Tibial nerve (tissue), 4 donors: ENCODE measurements at regions not wholly inside any gene's neighbourhood (a gene's known extent, or its start where the extent isn't known, plus 50 kb on each side); places are given as distances from the start of the nearest gene placed in this dataset.

ENCODE experiments used
- DNase-seq, 2 donors: peaks; one replicate each; pipeline ENCODE4 v3.0.0-alpha.2; 2019; ENCODE audit warnings: low spot score in 2 of 2
- H3K27ac ChIP-seq, 4 donors: fragments of 200-600 bp; sonication (generic) in 3 of 4; one replicate each; pipeline ENCODE4 v1.5.1; 2017 to 2019; ENCODE audit warnings: mild to moderate bottlenecking in 1 of 4
- H3K27me3 ChIP-seq, 2 donors: fragments of 200-600 bp; sonication (generic) in 1 of 2; one replicate each; pipeline versions ENCODE4 v1.5.1 to v1.6.0; 2017 to 2019
- H3K36me3 ChIP-seq, 3 donors: fragments of 200-600 bp; sonication (generic); one replicate each; pipeline ENCODE4 v1.5.1; 2018 to 2019
- H3K4me1 ChIP-seq, 4 donors: fragments of 200-600 bp; sonication (generic) in 3 of 4; one replicate each; pipeline ENCODE4 v1.5.1; 2017 to 2019
- H3K4me3 ChIP-seq, 4 donors: fragments of 200-600 bp; sonication (generic) in 3 of 4; one replicate each; pipeline ENCODE4 v1.5.1; 2017 to 2019; ENCODE audit warnings: mild to moderate bottlenecking in 1 of 4, moderate library complexity in 1 of 4
- H3K9me3 ChIP-seq, 4 donors: fragments of 200-600 bp; sonication (generic) in 3 of 4; one replicate each; pipeline ENCODE4 v1.5.1; 2017 to 2019
- CTCF ChIP-seq, 5 experiments: fragments of 200-600 bp in 3 of 5; fragments of 450-650 bp in 2 of 5; sonication (generic) in 3 of 5; IDR thresholded peaks; one replicate each; pipeline ENCODE4 v1.5.1; 2016 to 2019; ENCODE audit warnings: antibody characterized with exemption in 5 of 5, mild to moderate bottlenecking in 3 of 5, moderate library complexity in 2 of 5
- EP300 ChIP-seq, 2 donors: sonication (generic); formaldehyde crosslinking; IDR thresholded peaks; one replicate each; pipeline ENCODE4 v1.6.1; 2017; ENCODE audit warnings: antibody characterized with exemption in 2 of 2, mild to moderate bottlenecking in 1 of 2
- POLR2A ChIP-seq, 2 donors: fragments of 450-650 bp; IDR thresholded peaks; one replicate each; pipeline ENCODE4 v1.6.1; 2017; ENCODE audit warnings: antibody characterized with exemption in 2 of 2, mild to moderate bottlenecking in 2 of 2, moderate library complexity in 2 of 2
- WGBS, 2 donors: methylation state at CpG; one replicate each; pipeline ENCODE4 v1.1.5; 2018; 5-methylcytosine and 5-hydroxymethylcytosine counted together

GRCh38 chr13:78168981-78169380 is 250.3 kb upstream of the EDNRB start:
- H3K27ac ChIP-seq = no peak overlapping the region

GRCh38 chr13:78161266-78161665 is 242.6 kb upstream of the EDNRB start:
- TF ChIP-seq POLR2A (IDR thresholded peaks at IDR 0.05) = no peak
- TF ChIP-seq EP300 (IDR thresholded peaks at IDR 0.05) = no peak
- TF ChIP-seq CTCF (IDR thresholded peaks at IDR 0.05) = no peak
- no peak overlapping the region for H3K4me3 ChIP-seq
- H3K27ac ChIP-seq = no peak overlapping the region
- no peak for DNase-seq
- no peaks in the 10 kb centered on the region for H3K9me3 ChIP-seq
- H3K36me3 ChIP-seq = no peaks in the 10 kb centered on the region
- no peaks in the 10 kb centered on the region for H3K4me1 ChIP-seq
- H3K27me3 ChIP-seq = no peaks in the 10 kb centered on the region

More at GRCh38 chr13:78168981-78169380, 250.3 kb upstream of the EDNRB start:
- Histone ChIP-seq H3K4me3 (no peak overlapping the region), H3K9me3 (peaks cover 0 to 16% (median 0%) of the 10 kb centered on the region in 4 donors), H3K36me3 (no peaks in the 10 kb centered on the region), H3K4me1 (no peaks in the 10 kb centered on the region), H3K27me3 (no peaks in the 10 kb centered on the region)
- no peak for DNase-seq
- TF ChIP-seq EP300 (IDR thresholded peaks at IDR 0.05) = no peak
- TF ChIP-seq POLR2A (IDR thresholded peaks at IDR 0.05) = no peak
- TF ChIP-seq CTCF (IDR thresholded peaks at IDR 0.05) = no peak
- 75 to 76% methylated on average over 4 of the region's 4 CpGs for WGBS, 2 donors

GRCh38 chr13:78160793-78161192 is 242.2 kb upstream of the EDNRB start:
- WGBS, 2 donors = 37 to 38% methylated on average over 2 of the region's 2 CpGs
- no peak for DNase-seq
- no peaks in the 10 kb centered on the region for H3K4me1 ChIP-seq
- no peaks in the 10 kb centered on the region for H3K27me3 ChIP-seq
- no peaks in the 10 kb centered on the region for H3K9me3 ChIP-seq
- TF ChIP-seq EP300 (IDR thresholded peaks at IDR 0.05) = no peak
- TF ChIP-seq POLR2A (IDR thresholded peaks at IDR 0.05) = no peak
- TF ChIP-seq CTCF (IDR thresholded peaks at IDR 0.05) = no peak
- H3K27ac ChIP-seq = no peak overlapping the region
- H3K36me3 ChIP-seq = no peaks in the 10 kb centered on the region
- no peak overlapping the region for H3K4me3 ChIP-seq

GRCh38 chr13:78152415-78152814 is 233.8 kb upstream of the EDNRB start:
- Histone ChIP-seq H3K27me3 (no peaks in the 10 kb centered on the region), H3K4me3 (no peak overlapping the region), H3K9me3 (no peaks in the 10 kb centered on the region), H3K36me3 (no peaks in the 10 kb centered on the region), H3K27ac (no peak overlapping the region), H3K4me1 (no peaks in the 10 kb centered on the region)
- no peak for DNase-seq
- 94 to 95% methylated on average over 2 of the region's 2 CpGs for WGBS, 2 donors
- TF ChIP-seq CTCF (IDR thresholded peaks at IDR 0.05) (no peak), POLR2A (IDR thresholded peaks at IDR 0.05) (no peak), EP300 (IDR thresholded peaks at IDR 0.05) (no peak)

GRCh38 chr13:78147905-78148304 is 229.3 kb upstream of the EDNRB start:
- Histone ChIP-seq H3K36me3 (no peaks in the 10 kb centered on the region), H3K27ac (no peak overlapping the region), H3K9me3 (no peaks in the 10 kb centered on the region), H3K27me3 (no peaks in the 10 kb centered on the region), H3K4me1 (no peaks in the 10 kb centered on the region), H3K4me3 (no peak overlapping the region)
- TF ChIP-seq POLR2A (IDR thresholded peaks at IDR 0.05) (no peak), EP300 (IDR thresholded peaks at IDR 0.05) (no peak), CTCF (IDR thresholded peaks at IDR 0.05) (no peak)
- no peak for DNase-seq
